Lower lobe of right lung (tissue), 2 donors: ENCODE measurements at regions not wholly inside any gene's neighbourhood (a gene's known extent, or its start where the extent isn't known, plus 50 kb on each side); places are given as distances from the start of the nearest gene placed in this dataset.

Source experiments
- ATAC-seq, 2 donors: fragments of 200-7000 bp; cut with Tn5 transposase; one replicate each; pipeline ENCODE4 v1.9.1; 2020 to 2022; ENCODE audit warnings: mild to moderate bottlenecking in 2 of 2, moderate library complexity in 2 of 2
- DNase-seq: peaks from one replicate; pipeline ENCODE4 v3.0.0-alpha.2; 2020
- H3K27ac ChIP-seq: fragments of 200-600 bp; one replicate; pipeline ENCODE4 v1.8.0; 2022
- H3K27me3 ChIP-seq: fragments of 200-600 bp; one replicate; pipeline ENCODE4 v1.8.0; 2022; ENCODE audit warnings: low read depth
- H3K36me3 ChIP-seq: fragments of 200-600 bp; one replicate; pipeline ENCODE4 v1.8.0; 2022; ENCODE audit warnings: mild to moderate bottlenecking
- H3K4me1 ChIP-seq: fragments of 200-600 bp; one replicate; pipeline ENCODE4 v1.8.0; 2022
- H3K4me3 ChIP-seq: fragments of 200-600 bp; one replicate; pipeline ENCODE4 v1.8.0; 2022; ENCODE audit warnings: mild to moderate bottlenecking
- H3K9me3 ChIP-seq: fragments of 200-600 bp; one replicate; pipeline ENCODE4 v1.8.0; 2022
- intact Hi-C: fragments of 100-400 bp; cut with DNase I; formaldehyde crosslinking; loops from one replicate; pipeline ENCODE4 v1.11.0; 2022
- TF ChIP-seq, protein P1 (sequence below): fragments of 200-600 bp; IDR thresholded peaks from one replicate; pipeline ENCODE4 v1.8.0; 2022; ENCODE audit warnings: antibody characterized with exemption, mild to moderate bottlenecking
- donor health status: DM: no; HTN: yes; CAD: no; lungs with severe emphysema.

DNA sequence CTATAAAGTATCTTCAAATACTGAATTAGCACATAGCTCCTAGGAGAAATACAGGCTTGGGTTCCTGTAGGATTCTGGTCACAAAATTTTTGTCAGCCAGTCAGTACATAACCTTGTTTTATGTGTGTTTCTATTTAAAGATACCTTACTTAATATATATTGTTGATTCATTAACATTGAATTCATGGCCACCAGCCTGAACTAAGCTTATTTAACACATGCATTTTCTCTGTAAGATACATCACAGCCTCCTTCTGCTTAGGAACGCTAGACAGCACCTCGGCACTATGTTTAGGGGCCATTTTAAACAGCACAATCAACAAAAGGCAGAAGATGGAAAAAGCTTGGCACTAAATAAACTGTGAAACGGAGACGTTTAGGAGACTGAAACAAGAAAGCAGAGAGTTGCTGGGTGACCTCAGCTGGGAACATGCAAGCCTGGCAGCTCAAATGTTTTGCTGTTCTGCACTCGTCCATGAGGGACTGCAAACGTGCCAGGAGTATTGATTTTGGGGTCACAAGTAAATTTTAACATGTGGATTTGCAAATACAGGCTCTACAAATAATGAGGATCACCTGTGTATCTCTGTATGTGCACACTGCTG lies 432.2 kb upstream of the TPM1 start:
- ATAC-seq (no peak), DNase-seq (no peak)
- TF ChIP-seq, protein P1, sequence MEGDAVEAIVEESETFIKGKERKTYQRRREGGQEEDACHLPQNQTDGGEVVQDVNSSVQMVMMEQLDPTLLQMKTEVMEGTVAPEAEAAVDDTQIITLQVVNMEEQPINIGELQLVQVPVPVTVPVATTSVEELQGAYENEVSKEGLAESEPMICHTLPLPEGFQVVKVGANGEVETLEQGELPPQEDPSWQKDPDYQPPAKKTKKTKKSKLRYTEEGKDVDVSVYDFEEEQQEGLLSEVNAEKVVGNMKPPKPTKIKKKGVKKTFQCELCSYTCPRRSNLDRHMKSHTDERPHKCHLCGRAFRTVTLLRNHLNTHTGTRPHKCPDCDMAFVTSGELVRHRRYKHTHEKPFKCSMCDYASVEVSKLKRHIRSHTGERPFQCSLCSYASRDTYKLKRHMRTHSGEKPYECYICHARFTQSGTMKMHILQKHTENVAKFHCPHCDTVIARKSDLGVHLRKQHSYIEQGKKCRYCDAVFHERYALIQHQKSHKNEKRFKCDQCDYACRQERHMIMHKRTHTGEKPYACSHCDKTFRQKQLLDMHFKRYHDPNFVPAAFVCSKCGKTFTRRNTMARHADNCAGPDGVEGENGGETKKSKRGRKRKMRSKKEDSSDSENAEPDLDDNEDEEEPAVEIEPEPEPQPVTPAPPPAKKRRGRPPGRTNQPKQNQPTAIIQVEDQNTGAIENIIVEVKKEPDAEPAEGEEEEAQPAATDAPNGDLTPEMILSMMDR: no peak
- no peaks in the 10 kb centered on the region for H3K4me1 ChIP-seq
- intact Hi-C loops: no loop called here
- no peaks in the 10 kb centered on the region for H3K9me3 ChIP-seq
- H3K27me3 ChIP-seq: no peaks in the 10 kb centered on the region
- no peak overlapping the region for H3K4me3 ChIP-seq
- H3K27ac ChIP-seq: no peak overlapping the region
- no peaks in the 10 kb centered on the region for H3K36me3 ChIP-seq

- Histone ChIP-seq H3K27me3 (no peaks in the 10 kb centered on the region), H3K9me3 (no peaks in the 10 kb centered on the region), H3K36me3 (no peaks in the 10 kb centered on the region), H3K27ac (no peak overlapping the region), H3K4me3 (no peak overlapping the region), H3K4me1 (no peaks in the 10 kb centered on the region)
- DNase-seq: no peak
- TF ChIP-seq, protein P1: no peak
- intact Hi-C loops: no loop called here
- no peak for ATAC-seq
Observed at GRCh38 chr15:62611002-62611401, 431.5 kb upstream of the TPM1 start.

- Histone ChIP-seq H3K4me3 (no peak overlapping the region), H3K27me3 (no peaks in the 10 kb centered on the region), H3K9me3 (no peaks in the 10 kb centered on the region), H3K4me1 (peaks cover 3% of the 10 kb centered on the region), H3K36me3 (no peaks in the 10 kb centered on the region), H3K27ac (no peak overlapping the region)
- TF ChIP-seq, protein P1: no peak
- intact Hi-C loops: no loop called here
- DNase-seq (no peak), ATAC-seq (no peak)
Observed at GRCh38 chr15:62612183-62612733, 430.3 kb upstream of the TPM1 start.

GRCh38 chr15:62612771-62613170 lies 429.8 kb upstream of the TPM1 start:
- Histone ChIP-seq H3K4me3 (no peak overlapping the region), H3K9me3 (no peaks in the 10 kb centered on the region), H3K27ac (no peak overlapping the region), H3K4me1 (peaks cover 5% of the 10 kb centered on the region), H3K36me3 (no peaks in the 10 kb centered on the region), H3K27me3 (no peaks in the 10 kb centered on the region)
- TF ChIP-seq, protein P1: no peak
- ATAC-seq (no peak), DNase-seq (no peak)
- intact Hi-C loops: no loop called here

DNA sequence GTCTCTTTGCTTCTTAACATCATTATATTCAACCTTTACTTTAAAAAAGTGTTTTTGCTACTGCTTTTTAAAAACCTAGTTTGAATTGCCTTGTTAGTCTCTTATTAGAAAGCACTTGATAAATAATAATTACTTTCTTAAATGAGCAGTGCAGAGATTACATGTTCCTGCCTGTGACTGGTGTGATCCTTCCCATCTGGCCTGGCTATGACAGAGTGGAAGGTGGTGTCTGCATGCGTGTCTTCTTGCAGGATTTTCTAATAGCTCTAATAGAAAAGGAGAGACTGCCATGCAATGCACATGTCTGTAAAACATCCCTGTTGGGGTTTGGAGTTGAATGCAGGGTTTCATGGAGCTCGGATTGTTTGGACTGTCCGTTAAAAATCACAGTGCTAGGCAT lies 425.8 kb upstream of the TPM1 start:
- H3K4me3 ChIP-seq: no peak overlapping the region
- no peaks in the 10 kb centered on the region for H3K36me3 ChIP-seq
- H3K9me3 ChIP-seq: no peaks in the 10 kb centered on the region
- H3K4me1 ChIP-seq: peaks cover 5% of the 10 kb centered on the region
- TF ChIP-seq, protein P1: no peak
- ATAC-seq (no peak), DNase-seq (no peak)
- no peaks in the 10 kb centered on the region for H3K27me3 ChIP-seq
- intact Hi-C loops: no loop called here
- H3K27ac ChIP-seq: no peak overlapping the region
